Neural progenitor cell (in vitro differentiated cells): ENCODE measurements at regions not wholly inside any gene's neighbourhood (a gene's known extent, or its start where the extent isn't known, plus 50 kb on each side); places are given as distances from the start of the nearest gene placed in this dataset.

Source experiments
- CTCF ChIP-seq: fragments of 200-600 bp; sonication (generic); IDR thresholded peaks from 2 replicates; pipeline ENCODE4 v1.5.1; 2017; ENCODE audit warnings: antibody characterized with exemption, mild to moderate bottlenecking
- EZH2 ChIP-seq: fragments of 200-600 bp; sonication (generic); IDR thresholded peaks from 2 replicates; pipeline ENCODE4 v1.6.1; 2017; ENCODE audit warnings: antibody characterized with exemption, mild to moderate bottlenecking, moderate library complexity
- EZH2phosphoT487 ChIP-seq: fragments of 200-600 bp; sonication (generic); IDR thresholded peaks from 2 replicates; pipeline ENCODE4 v1.6.1; 2017; ENCODE audit warnings: antibody characterized with exemption

DNA sequence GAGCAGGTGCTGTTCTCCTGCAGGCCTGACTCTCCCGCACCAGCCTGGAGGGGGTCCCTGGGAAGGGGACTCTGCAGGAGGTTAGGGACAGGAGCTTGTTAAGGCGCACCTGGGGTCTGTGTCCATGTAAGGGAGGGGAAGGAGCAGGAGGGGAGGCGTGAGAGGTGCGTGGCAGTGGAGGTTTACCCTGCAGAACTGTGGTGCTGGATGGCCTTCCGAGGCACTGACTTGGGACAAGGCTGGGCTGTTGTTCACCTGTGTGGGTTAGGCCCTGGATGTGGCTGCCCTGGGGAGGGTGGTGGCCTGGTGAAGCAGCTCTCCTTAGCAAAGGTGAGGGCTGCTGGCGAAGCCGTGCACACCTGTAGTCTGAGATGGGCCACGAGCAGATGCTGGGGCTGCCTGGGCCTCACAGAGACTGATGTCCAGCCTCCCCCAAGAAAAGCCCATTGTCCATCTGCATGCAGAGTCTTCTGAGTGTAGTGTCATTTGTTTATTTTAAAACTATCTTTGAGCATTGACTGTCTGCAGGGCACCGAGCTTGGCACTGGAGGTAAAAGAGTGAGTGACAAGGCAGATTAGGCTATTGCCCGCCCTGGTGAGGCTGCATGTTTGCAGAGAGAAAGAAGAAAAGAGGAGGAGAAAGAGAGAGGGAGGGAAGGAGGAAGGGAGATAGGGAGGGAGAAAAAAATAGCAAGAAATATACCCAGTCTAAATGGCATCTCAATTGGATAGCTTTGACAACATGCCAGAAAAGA lies 225.3 kb downstream of the GLRX3 start:
- no peak for TF ChIP-seq CTCF
- no peak for TF ChIP-seq EZH2phosphoT487
- no peak for TF ChIP-seq EZH2
